ENCODE measurements at regions not wholly inside any gene's neighbourhood (a gene's known extent, or its start where the extent isn't known, plus 50 kb on each side); places are given as distances from the start of the nearest gene placed in this dataset.

GRCh38 chr4:187190390-187190789, 466.7 kb upstream of the FAT1 start:
- no peak for TF ChIP-seq CTCF (IDR thresholded peaks at IDR 0.05; ENCODE audit: control extremely low read depth, extremely low read depth)
- Histone ChIP-seq H3K4me3 (no peak overlapping the region), H3K9ac (ENCODE audit: insufficient read depth in 1 of 2, low read length in 2 of 2) (no peak overlapping the region), H3K36me3 (ENCODE audit: control insufficient read depth in 4 of 4, insufficient read depth in 4 of 4, low read length in 4 of 4) (no peaks in the 10 kb centered on the region), H3K27ac (ENCODE audit: low read depth in 1 of 2, low read length in 1 of 2) (no peak overlapping the region), H3K4me1 (ENCODE audit: control insufficient read depth in 5 of 5, insufficient read depth in 5 of 5, low read length in 5 of 5) (peaks cover 0 to 19% (median 0%) of the 10 kb centered on the region in 5 donors), H3K9me3 (ENCODE audit: control insufficient read depth in 4 of 4, insufficient read depth in 3 of 4, low read length in 3 of 4) (peaks cover 0 to 4% (median 0%) of the 10 kb centered on the region in 4 donors), H3K27me3 (ENCODE audit: control insufficient read depth in 3 of 3, insufficient read depth in 3 of 3, low read length in 2 of 3) (no peaks in the 10 kb centered on the region)
- 48 to 56% methylated on average over 1 of the region's 1 CpG for WGBS, 2 donors
- DNase-seq = peak in 2 of 3 donors; percentile 90 to 92
- ATAC-seq (ENCODE audit: insufficient read depth, low FRiP score) = no peak

GRCh38 chr4:187191676-187192075, 468.0 kb upstream of the FAT1 start:
- ATAC-seq (ENCODE audit: insufficient read depth, low FRiP score) = no peak
- TF ChIP-seq CTCF (IDR thresholded peaks at IDR 0.05; ENCODE audit: control extremely low read depth, extremely low read depth) = no peak

GRCh38 chr4:187192266-187192665, 468.6 kb upstream of the FAT1 start:
- no peak for ATAC-seq (ENCODE audit: insufficient read depth, low FRiP score)
- no peak overlapping the region for H3K27ac ChIP-seq (ENCODE audit: low read depth in 1 of 2, low read length in 1 of 2)
- H3K9me3 ChIP-seq (ENCODE audit: control insufficient read depth in 4 of 4, insufficient read depth in 3 of 4, low read length in 3 of 4) = peaks cover 0 to 4% (median 0%) of the 10 kb centered on the region in 4 donors
- WGBS, 2 donors = 84 to 92% methylated on average over 9 of the region's 9 CpGs
- H3K36me3 ChIP-seq (ENCODE audit: control insufficient read depth in 4 of 4, insufficient read depth in 4 of 4, low read length in 4 of 4) = no peaks in the 10 kb centered on the region
- no peak for DNase-seq
- H3K4me1 ChIP-seq (ENCODE audit: control insufficient read depth in 5 of 5, insufficient read depth in 5 of 5, low read length in 5 of 5) = peaks cover 0 to 19% (median 0%) of the 10 kb centered on the region in 5 donors
- no peak overlapping the region for H3K4me3 ChIP-seq
- no peak overlapping the region for H3K9ac ChIP-seq (ENCODE audit: insufficient read depth in 1 of 2, low read length in 2 of 2)
- no peaks in the 10 kb centered on the region for H3K27me3 ChIP-seq (ENCODE audit: control insufficient read depth in 3 of 3, insufficient read depth in 3 of 3, low read length in 2 of 3)
- no peak for TF ChIP-seq CTCF (IDR thresholded peaks at IDR 0.05; ENCODE audit: control extremely low read depth, extremely low read depth)

More at GRCh38 chr4:187191676-187192075, 468.0 kb upstream of the FAT1 start:
- Histone ChIP-seq H3K36me3 (ENCODE audit: control insufficient read depth in 4 of 4, insufficient read depth in 4 of 4, low read length in 4 of 4) (no peaks in the 10 kb centered on the region), H3K9me3 (ENCODE audit: control insufficient read depth in 4 of 4, insufficient read depth in 3 of 4, low read length in 3 of 4) (peaks cover 0 to 4% (median 0%) of the 10 kb centered on the region in 4 donors), H3K9ac (ENCODE audit: insufficient read depth in 1 of 2, low read length in 2 of 2) (no peak overlapping the region), H3K4me3 (no peak overlapping the region), H3K27me3 (ENCODE audit: control insufficient read depth in 3 of 3, insufficient read depth in 3 of 3, low read length in 2 of 3) (no peaks in the 10 kb centered on the region), H3K4me1 (ENCODE audit: control insufficient read depth in 5 of 5, insufficient read depth in 5 of 5, low read length in 5 of 5) (peaks cover 0 to 19% (median 0%) of the 10 kb centered on the region in 5 donors), H3K27ac (ENCODE audit: low read depth in 1 of 2, low read length in 1 of 2) (no peak overlapping the region)
- no peak for DNase-seq
- 81 to 85% methylated on average over 5 of the region's 5 CpGs for whole genome bisulfite sequencing, 2 donors

GRCh38 chr4:187193141-187193540, 469.5 kb upstream of the FAT1 start:
- Histone ChIP-seq H3K4me3 (no peak overlapping the region), H3K4me1 (ENCODE audit: control insufficient read depth in 5 of 5, insufficient read depth in 5 of 5, low read length in 5 of 5) (peaks cover 0 to 19% (median 0%) of the 10 kb centered on the region in 5 donors), H3K36me3 (ENCODE audit: control insufficient read depth in 4 of 4, insufficient read depth in 4 of 4, low read length in 4 of 4) (no peaks in the 10 kb centered on the region), H3K27ac (ENCODE audit: low read depth in 1 of 2, low read length in 1 of 2) (no peak overlapping the region), H3K27me3 (ENCODE audit: control insufficient read depth in 3 of 3, insufficient read depth in 3 of 3, low read length in 2 of 3) (no peaks in the 10 kb centered on the region), H3K9ac (ENCODE audit: insufficient read depth in 1 of 2, low read length in 2 of 2) (no peak overlapping the region), H3K9me3 (ENCODE audit: control insufficient read depth in 4 of 4, insufficient read depth in 3 of 4, low read length in 3 of 4) (peaks cover 0 to 4% (median 1%) of the 10 kb centered on the region in 4 donors)
- ATAC-seq (ENCODE audit: insufficient read depth, low FRiP score) (peak; percentile 33), DNase-seq (no peak)
- TF ChIP-seq CTCF (IDR thresholded peaks at IDR 0.05; ENCODE audit: control extremely low read depth, extremely low read depth) = no peak
- 47 to 92% methylated on average over 3 of the region's 3 CpGs for WGBS, 2 donors
